Stimulated activated CD4-positive, alpha-beta T cell treated with anti-CD3 and anti-CD28 coated beads, Interleukin-12 subunit alpha, Interleukin-12 subunit beta, amount 100 ng/mL, for 4 hours (primary cell): ENCODE measurements at regions not wholly inside any gene's neighbourhood (a gene's known extent, or its start where the extent isn't known, plus 50 kb on each side); places are given as distances from the start of the nearest gene placed in this dataset.
A peak's percentile ranks its signal among the peaks of the same experiment; 100 is the strongest.

Experiments used
- DNase-seq: peaks from one replicate; pipeline ENCODE4 v3.0.0-alpha.2; 2020

DNA sequence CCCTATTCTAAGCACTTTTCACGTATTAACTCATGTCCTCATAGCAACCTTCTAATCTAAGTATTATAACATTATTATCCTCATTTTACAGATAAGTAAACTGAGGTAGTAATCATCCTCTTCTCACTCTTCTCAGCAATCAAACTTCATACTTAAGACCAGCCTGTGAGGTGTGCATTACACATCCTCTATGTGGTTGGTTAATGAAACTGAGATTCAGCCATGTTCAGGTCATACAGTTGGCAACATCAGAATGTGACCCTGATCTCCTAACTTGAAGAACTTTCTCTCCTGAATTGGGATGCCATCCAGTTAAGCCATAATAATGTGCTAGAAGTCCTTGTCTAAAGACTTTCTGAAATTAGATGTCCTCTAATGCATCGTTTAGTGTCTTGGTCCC, 275.1 kb upstream of the ANKRD55 start:
- no peak for DNase-seq

- DNase-seq, result no peak
These were observed 274.3 kb upstream of the ANKRD55 start for GRCh38 chr5:56507351-56507930.

DNA sequence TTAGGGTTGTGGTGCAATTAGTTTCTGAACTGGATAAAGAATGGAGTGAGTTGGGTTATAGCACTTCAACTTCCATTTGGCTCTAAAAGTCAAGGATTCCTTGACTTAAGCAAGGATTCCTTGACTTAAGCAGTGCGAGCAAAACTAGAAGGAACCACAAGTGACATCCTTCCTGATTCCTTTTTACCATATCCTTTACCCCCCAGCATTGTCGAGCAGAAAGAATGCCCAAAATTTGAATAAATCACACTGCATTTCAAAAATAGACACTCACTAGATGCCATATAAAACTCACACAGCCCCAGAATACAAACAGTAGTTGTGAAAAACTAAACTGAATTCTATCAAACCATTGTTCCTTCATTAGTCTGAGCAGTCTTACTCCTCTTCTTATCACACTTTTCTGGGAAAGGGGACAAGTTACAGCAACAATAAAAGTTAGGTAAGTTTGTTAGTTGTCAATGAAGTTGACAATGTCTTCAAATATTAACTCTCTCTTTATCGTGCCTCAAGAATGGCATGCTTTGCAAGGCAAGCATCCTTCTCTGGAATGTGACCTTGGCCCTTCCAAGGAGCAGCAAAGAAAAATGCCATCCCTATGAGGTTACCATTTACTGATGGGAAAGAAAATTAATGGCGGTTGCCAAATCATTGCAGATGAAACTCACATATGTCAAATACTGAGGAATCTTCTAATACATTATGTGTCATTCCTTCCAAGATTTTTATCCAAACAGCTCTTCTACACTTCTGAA, 273.3 kb upstream of the ANKRD55 start:
- DNase-seq, result no peak

GRCh38 chr5:56503929-56504328, 270.8 kb upstream of the ANKRD55 start:
- no peak for DNase-seq

- DNase-seq, result no peak
These were observed 268.8 kb upstream of the ANKRD55 start for GRCh38 chr5:56501781-56502557.

- DNase-seq, result no peak
These were observed 266.8 kb upstream of the ANKRD55 start for GRCh38 chr5:56499901-56500300.

- no peak for DNase-seq
These were observed 266.4 kb upstream of the ANKRD55 start for GRCh38 chr5:56499491-56499890.

GRCh38 chr5:56498759-56499395, 265.7 kb upstream of the ANKRD55 start:
- DNase-seq, result no peak

DNA sequence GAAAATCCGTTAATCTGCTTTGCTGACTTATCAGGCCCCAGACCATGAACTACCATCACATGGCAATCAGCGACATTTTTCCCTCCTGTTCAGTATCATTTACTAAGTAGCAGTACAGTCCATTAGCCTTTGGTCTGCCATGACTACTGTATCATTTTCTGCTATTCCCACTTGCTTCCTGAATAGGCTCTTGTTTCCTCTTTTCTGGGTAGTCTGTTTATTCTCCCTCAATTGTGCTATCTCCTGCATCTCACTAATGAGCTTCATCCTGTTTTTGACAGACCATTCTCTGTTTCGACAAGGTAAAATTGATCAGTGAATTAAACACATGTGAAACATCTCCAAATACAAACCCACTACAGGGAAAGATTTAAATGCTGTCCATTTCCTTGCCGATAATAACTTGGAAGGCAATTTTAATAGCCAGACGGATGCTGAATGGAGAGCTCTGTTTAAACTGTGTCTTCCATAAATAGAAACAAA, 263.5 kb upstream of the ANKRD55 start:
- no peak for DNase-seq

DNA sequence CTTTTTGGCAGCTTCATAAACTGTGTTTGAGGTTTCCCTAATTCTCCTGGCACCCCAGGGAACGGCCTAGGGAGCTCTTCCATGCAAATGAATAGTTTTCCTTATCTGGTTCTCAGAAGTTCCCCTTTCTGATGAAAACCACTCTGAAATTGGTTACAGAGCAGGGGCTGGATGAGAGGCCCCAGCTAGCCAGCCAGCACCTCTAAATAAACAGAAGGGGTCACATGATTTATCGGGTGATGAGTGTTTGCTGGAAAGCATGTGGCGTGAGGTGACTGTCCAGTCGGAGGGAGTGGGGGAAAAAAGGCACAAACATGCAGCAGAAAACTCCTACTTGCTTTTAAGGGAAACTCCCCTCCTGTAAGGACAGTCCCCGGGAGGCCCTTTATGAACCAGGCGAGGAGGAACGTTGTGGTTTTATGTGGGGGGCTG, 261.2 kb upstream of the ANKRD55 start:
- no peak for DNase-seq

- no peak for DNase-seq
These were observed 260.6 kb upstream of the ANKRD55 start for GRCh38 chr5:56493766-56494165.

DNA sequence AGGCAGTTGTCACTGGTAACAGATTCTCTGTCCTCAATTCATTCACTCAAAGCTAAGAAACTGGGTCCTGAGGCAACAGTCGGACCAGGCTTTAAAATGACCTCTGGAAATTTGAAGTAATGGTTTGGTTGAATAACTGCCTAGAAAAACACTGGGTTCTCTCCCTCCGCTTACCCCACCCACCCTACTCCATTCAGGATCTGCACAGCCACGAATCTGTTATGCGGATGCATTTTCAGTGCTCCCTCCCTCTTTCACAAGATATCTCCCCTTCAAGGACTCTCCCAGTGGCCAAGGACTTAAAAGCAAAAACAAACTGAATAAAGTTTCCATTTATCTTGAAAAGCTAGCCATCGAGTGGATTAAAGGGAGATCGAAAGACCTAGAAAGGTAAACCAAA, 260.2 kb upstream of the ANKRD55 start:
- DNase-seq, result no peak

GRCh38 chr5:56492812-56493211, 259.7 kb upstream of the ANKRD55 start:
- DNase-seq, result no peak

DNA sequence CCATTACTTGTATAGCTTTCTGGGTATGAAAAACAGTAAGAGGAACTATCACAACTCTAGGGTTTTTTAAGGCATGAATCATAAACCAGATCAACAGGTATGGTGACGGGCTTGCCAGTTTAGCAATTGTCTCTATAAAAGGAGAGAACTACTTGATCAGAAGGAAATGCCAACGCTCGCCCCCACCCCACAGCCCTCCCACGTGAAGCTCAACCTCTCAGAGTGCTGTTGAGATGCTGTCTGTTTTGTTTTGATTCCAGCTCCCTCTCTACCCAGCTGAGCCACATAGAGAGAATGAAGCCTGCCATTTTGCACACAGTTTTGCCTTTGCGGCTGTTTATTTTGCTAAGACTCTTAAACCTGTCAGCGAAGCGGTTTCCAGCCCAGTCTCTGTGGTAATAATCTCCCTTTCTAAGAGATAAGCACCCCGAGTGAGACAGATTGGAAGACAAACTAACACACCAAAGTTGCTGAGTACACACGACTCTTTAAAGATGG, 257.9 kb upstream of the ANKRD55 start:
- DNase-seq, result peak; percentile 41

GRCh38 chr5:56489272-56489671, 256.1 kb upstream of the ANKRD55 start:
- no peak for DNase-seq

DNA sequence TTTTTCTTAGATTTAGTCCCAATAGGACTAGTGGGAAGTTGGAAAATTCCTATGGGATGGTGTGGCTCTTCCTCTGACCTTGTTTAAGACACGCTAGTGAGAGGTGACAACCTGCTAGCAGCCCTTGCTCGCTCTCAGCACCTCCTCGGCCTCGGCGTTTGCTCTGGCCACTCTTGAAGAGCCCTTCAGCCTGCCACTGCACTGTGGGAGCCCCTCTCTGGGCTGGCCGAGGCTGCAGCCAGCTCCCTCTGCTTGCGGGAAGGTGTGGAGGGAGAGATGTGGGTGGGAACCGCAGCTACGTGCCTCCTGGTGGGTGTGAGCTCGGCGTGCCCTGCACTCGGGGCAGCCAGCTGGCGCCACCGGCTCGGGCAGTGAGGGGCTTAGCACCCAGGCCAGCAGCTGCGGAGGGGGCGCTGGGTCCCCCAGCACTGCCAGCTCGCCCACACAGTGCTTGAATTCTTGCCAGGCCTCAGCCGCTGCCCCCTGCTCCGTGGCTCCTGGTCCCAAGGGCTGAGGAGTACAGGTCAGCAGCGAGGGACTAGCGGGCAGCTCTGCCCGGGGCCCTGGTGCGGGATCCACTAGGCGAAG, 254.5 kb upstream of the ANKRD55 start:
- no peak for DNase-seq

DNA sequence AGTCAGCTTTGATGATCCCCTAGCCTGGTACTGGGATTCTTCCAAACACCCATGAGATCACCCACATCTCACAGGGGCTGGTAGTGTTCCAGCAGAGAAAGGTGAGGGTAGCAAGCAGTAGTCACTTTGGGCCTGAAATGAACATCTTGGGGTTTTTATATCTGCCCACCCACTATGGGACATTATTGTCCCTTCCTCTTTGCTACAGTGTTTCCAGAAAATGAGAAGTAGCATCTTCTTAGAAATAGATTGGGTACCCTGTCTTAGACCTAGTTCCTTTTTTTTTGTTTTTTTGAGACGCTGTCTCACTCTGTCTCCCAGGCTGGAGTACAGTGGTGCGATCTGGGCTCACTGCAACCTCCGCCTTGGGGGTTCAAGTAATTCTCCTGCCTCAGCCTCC, 249.2 kb upstream of the ANKRD55 start:
- DNase-seq, result no peak

DNA sequence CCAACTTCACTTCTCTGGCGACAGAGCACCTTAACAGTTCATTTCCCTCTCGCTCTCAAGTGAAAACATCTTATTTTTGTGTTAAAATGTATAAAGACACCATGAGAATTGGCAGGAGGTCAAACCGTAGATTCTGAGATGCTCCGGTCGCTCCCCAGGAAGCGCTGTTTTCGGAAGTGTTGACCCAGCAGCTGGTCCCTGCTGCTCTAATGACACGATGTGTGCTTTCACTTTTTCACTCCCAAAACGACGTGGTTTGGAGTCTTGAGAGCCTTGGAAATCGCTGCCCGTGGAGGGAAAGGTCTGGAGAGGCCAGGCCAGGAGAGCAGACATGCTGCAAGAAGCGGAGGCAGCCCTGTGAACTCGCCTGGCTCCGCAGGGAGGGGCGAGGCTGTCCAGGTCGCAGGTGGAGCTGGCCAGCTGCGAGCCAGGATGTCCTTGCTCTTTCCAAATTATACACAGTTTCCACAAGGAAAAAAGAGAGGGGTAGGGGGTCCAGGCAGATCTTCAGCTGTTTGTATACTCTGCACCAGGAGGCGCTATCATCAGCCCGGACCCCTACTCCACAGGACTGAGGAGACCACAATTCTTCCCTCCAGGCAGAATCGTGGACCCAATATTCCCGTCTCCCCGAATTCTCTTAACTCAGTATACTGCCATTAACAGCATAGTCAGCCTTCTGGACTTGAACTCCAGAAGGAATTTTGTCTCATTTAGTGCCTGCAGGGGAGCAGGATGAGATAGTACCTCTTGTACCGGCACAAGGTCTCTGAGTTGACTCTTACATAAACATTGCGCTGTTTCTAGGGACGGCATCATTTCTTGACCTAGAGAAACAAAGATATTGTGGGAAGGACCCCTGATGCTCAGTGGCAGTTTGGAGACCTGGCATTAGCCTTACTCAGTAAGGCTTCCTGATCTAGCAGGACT, 248.6 kb upstream of the ANKRD55 start:
- peak; percentile 9 for DNase-seq

GRCh38 chr5:56480705-56481427, 247.7 kb upstream of the ANKRD55 start:
- DNase-seq, result peak; percentile 28

- DNase-seq, result no peak
These were observed 247.1 kb upstream of the ANKRD55 start for GRCh38 chr5:56480078-56480704.
